ENCODE measurements at regions not wholly inside any gene's neighbourhood (a gene's known extent, or its start where the extent isn't known, plus 50 kb on each side); places are given as distances from the start of the nearest gene placed in this dataset.

DNA sequence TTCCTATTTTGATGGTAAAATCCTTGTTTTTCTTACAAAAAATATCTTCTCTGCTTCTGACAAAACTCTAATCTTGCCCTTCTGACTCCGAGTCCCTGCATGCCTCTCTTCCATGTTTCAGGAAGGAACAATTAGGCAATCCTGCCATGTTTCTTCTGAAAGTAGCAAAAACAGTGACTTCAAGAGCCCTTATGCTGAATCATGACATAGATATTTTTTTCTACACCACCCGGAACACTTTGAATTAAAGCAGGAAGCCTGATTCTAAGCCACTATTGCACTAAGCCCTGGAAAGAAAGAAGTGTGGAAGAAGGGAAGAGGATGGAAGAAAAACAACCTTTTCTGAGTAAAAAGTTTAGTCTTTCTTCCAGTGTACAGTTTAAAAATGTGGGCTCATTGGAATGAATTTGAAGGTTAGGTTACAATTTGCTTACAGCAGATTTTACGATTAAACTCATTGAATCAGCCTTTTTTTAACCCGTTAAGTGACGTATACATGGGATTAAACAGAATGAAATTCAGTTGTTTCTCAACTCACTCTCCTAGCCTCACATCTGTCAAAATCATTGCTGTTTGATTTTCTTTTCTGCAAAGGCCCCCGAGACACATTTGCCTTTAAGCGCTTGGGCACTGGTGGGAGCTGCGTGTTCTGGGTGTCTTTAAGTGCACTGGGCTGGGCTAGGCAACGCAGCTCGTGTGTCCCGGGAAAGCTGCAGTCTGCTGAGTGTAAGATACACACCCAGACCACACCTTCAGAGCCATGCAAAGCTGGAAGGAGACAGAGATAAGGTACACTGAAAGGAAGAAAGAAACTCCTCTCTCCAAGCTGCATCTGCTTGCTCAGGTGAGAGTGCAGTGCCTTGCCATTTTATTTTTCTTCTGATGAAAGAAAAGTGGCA is 159.4 kb upstream of the CITED2 start:
- no peaks in the 10 kb centered on the region for H3K9me3 ChIP-seq (replicated peaks; ENCODE audit: control insufficient read depth, insufficient read depth, low read depth, low read length)
- H3K4me2 ChIP-seq (ENCODE audit: insufficient read depth, low read length) = peak overlapping the region; percentile 69
- DNase-seq (ENCODE audit: extremely low read depth in 1 of 4, low spot score in 3 of 4) = peak; percentile 70 to 95 (median 78)
- H3K4me1 ChIP-seq (replicated peaks in 1 of 2; ENCODE audit: control insufficient read depth in 2 of 2, insufficient read depth in 2 of 2, low read length in 2 of 2) = peaks cover 10 to 44% of the 10 kb centered on the region in 2 experiments; a peak in 4 of 5 replicates
- ATAC-seq = peak; percentile 94
- peak overlapping the region; percentile 83 for H2AFZ ChIP-seq (ENCODE audit: low read depth, low read length)
- peak; percentile 89 for FAIRE-seq
- H3K27me3 ChIP-seq (ENCODE audit: control insufficient read depth in 2 of 2, insufficient read depth in 2 of 2, low read length in 2 of 2) = no peaks in the 10 kb centered on the region
- H3K27ac ChIP-seq (ENCODE audit: extremely low read depth, low read depth, low read length) = peak overlapping the region; percentile 70
- H3K4me3 ChIP-seq = 0 out of 2 replicates have a peak overlapping the region, but pooled peaks have one; percentile 5
- CTCF ChIA-PET (ENCODE audit: low intra/inter-chr PET ratio) = no interaction called here
- H4K20me1 ChIP-seq (replicated peaks; ENCODE audit: control insufficient read depth, insufficient read depth, low read length) = no peaks in the 10 kb centered on the region
- peak overlapping the region; percentile 67 to 80; a peak in 3 of 4 replicates for H3K9ac ChIP-seq (ENCODE audit: insufficient read depth in 1 of 2, low read depth in 2 of 2, low read length in 2 of 2)
- H3K36me3 ChIP-seq (ENCODE audit: control insufficient read depth, insufficient read depth, low read length) = no peaks in the 10 kb centered on the region
- POLR2A ChIA-PET = interaction anchor here (0.7 to 2.0 kb wide), 7 partner anchors 14 to 160 kb away, joined by 3 to 33 read pairs (median 5); partner anchors contain the start of gene CITED2
- intact Hi-C loops (cut with micrococcal nuclease) = loop anchor here (1.0 to 10.0 kb wide), 6 partner anchors 16 to 391 kb away; no protein-coding TSS in a partner anchor
- WGBS (ENCODE audit: insufficient coverage, low coverage, missing lambda C conversion rate) = 2% methylated on average over 11 of the region's 11 CpGs
- TSS peak; percentile 41 for BruUV-seq (replicated peaks)
- in situ Hi-C loops (cut with MboI) = no loop called here
- no peaks in the 10 kb centered on the region for H3K79me2 ChIP-seq (ENCODE audit: control insufficient read depth, insufficient read depth, low read length)
- H3K9me1 ChIP-seq (ENCODE audit: control insufficient read depth, insufficient read depth, low read length) = no peaks in the 10 kb centered on the region
- TF ChIP-seq, protein P1, sequence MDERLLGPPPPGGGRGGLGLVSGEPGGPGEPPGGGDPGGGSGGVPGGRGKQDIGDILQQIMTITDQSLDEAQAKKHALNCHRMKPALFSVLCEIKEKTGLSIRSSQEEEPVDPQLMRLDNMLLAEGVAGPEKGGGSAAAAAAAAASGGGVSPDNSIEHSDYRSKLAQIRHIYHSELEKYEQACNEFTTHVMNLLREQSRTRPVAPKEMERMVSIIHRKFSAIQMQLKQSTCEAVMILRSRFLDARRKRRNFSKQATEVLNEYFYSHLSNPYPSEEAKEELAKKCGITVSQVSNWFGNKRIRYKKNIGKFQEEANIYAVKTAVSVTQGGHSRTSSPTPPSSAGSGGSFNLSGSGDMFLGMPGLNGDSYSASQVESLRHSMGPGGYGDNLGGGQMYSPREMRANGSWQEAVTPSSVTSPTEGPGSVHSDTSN (CRISPR knock-in tag; IDR thresholded peaks at IDR 0.05; ENCODE audit: low read depth) = no peak
- TF ChIP-seq, protein P1 (tag; conservative IDR thresholded peaks at IDR 0.05; ENCODE audit: low read depth) = no peak; the same call in none of the 2 replicates
- TF ChIP-seq COPS2 (conservative IDR thresholded peaks at IDR 0.05) = no peak
- TF ChIP-seq, protein P2, sequence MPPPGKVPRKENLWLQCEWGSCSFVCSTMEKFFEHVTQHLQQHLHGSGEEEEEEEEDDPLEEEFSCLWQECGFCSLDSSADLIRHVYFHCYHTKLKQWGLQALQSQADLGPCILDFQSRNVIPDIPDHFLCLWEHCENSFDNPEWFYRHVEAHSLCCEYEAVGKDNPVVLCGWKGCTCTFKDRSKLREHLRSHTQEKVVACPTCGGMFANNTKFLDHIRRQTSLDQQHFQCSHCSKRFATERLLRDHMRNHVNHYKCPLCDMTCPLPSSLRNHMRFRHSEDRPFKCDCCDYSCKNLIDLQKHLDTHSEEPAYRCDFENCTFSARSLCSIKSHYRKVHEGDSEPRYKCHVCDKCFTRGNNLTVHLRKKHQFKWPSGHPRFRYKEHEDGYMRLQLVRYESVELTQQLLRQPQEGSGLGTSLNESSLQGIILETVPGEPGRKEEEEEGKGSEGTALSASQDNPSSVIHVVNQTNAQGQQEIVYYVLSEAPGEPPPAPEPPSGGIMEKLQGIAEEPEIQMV (tag; conservative IDR thresholded peaks at IDR 0.05; ENCODE audit: low read depth) = no peak
- peak; percentile 65; the same call in 1 of the 2 replicates for TF ChIP-seq MTA3 (IDR thresholded peaks at IDR 0.05; ENCODE audit: borderline replicate concordance)
- TF ChIP-seq MAFG (tag; conservative IDR thresholded peaks at IDR 0.05) = peak; percentile 86
- no peak for TF ChIP-seq FOXA3 (CRISPR knock-in tag; conservative IDR thresholded peaks at IDR 0.05 in 1 of 2, IDR thresholded peaks at IDR 0.05 in 1 of 2)
- TF ChIP-seq FOXO4 (CRISPR knock-in tag; IDR thresholded peaks at IDR 0.05) = no peak
- no peak for TF ChIP-seq ZNF277 (CRISPR knock-in tag; IDR thresholded peaks at IDR 0.05; ENCODE audit: borderline replicate concordance)
- TF ChIP-seq ZNF197 (CRISPR knock-in tag; IDR thresholded peaks at IDR 0.05; ENCODE audit: low read depth) = 0 out of 2 replicates have a peak, but pooled peaks have one; percentile 24

Measured in K562 (cell line).